ENCODE measurements at regions not wholly inside any gene's neighbourhood (a gene's known extent, or its start where the extent isn't known, plus 50 kb on each side); places are given as distances from the start of the nearest gene placed in this dataset.

DNA sequence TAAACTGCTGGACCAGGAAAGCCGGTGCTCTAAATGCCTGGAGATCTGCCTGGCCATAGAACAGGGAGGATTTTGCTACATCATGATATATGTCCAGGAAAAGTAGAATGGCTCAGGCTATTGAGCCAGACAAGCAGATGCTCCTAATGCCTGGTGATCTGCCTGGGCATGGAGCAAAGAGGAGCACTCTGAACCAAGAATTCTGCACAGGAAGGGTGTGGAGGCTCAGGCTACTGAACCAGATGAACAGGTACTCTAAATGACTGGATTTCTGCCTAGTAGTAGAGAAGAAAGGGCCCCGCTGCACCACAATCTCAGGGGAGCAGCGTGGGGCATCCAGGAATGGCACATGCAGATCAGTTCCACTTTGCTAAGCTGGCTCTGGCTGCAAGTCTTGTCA lies 607.9 kb downstream of the ANKRD50 start:
- TF ChIP-seq, protein P1, sequence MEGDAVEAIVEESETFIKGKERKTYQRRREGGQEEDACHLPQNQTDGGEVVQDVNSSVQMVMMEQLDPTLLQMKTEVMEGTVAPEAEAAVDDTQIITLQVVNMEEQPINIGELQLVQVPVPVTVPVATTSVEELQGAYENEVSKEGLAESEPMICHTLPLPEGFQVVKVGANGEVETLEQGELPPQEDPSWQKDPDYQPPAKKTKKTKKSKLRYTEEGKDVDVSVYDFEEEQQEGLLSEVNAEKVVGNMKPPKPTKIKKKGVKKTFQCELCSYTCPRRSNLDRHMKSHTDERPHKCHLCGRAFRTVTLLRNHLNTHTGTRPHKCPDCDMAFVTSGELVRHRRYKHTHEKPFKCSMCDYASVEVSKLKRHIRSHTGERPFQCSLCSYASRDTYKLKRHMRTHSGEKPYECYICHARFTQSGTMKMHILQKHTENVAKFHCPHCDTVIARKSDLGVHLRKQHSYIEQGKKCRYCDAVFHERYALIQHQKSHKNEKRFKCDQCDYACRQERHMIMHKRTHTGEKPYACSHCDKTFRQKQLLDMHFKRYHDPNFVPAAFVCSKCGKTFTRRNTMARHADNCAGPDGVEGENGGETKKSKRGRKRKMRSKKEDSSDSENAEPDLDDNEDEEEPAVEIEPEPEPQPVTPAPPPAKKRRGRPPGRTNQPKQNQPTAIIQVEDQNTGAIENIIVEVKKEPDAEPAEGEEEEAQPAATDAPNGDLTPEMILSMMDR (conservative IDR thresholded peaks at IDR 0.05) = no peak
- no peak for TF ChIP-seq ZFX (IDR thresholded peaks at IDR 0.05)
